Choroid plexus epithelial cell (primary cell): ENCODE measurements at regions not wholly inside any gene's neighbourhood (a gene's known extent, or its start where the extent isn't known, plus 50 kb on each side); places are given as distances from the start of the nearest gene placed in this dataset.
"Not testable (repeated sequence)": the region's sequence is repeated elsewhere in the genome, so short reads cannot be mapped to it uniquely, and the experiment has no call there.

Experiments used
- DNase-seq: peaks from one replicate; pipeline ENCODE4 v3.0.0-alpha.2; 2010; ENCODE audit warnings: low read depth
- H3K4me3 ChIP-seq: 2 replicates; pipeline ENCODE4 v1.5.1; 2011; ENCODE audit warnings: low read depth, mild to moderate bottlenecking, control low read depth, low read length, moderate library complexity
- TF ChIP-seq, protein P1 (sequence below): conservative IDR thresholded peaks from 2 replicates; pipeline ENCODE4 v1.5.1; 2011; ENCODE audit warnings: low read depth, mild to moderate bottlenecking, control low read depth, inconsistent platforms, low read length, moderate library complexity

GRCh38 chrX:28127662-28128061 is 146.4 kb upstream of the DCAF8L1 start:
- H3K4me3 ChIP-seq = no peak overlapping the region
- no peak for DNase-seq
- TF ChIP-seq, protein P1, sequence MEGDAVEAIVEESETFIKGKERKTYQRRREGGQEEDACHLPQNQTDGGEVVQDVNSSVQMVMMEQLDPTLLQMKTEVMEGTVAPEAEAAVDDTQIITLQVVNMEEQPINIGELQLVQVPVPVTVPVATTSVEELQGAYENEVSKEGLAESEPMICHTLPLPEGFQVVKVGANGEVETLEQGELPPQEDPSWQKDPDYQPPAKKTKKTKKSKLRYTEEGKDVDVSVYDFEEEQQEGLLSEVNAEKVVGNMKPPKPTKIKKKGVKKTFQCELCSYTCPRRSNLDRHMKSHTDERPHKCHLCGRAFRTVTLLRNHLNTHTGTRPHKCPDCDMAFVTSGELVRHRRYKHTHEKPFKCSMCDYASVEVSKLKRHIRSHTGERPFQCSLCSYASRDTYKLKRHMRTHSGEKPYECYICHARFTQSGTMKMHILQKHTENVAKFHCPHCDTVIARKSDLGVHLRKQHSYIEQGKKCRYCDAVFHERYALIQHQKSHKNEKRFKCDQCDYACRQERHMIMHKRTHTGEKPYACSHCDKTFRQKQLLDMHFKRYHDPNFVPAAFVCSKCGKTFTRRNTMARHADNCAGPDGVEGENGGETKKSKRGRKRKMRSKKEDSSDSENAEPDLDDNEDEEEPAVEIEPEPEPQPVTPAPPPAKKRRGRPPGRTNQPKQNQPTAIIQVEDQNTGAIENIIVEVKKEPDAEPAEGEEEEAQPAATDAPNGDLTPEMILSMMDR = no peak

GRCh38 chrX:28126886-28127285 is 145.6 kb upstream of the DCAF8L1 start:
- TF ChIP-seq, protein P1 = no peak
- DNase-seq = no peak
- H3K4me3 ChIP-seq = no peak overlapping the region

- DNase-seq = no peak
- H3K4me3 ChIP-seq = no peak overlapping the region
- TF ChIP-seq, protein P1 = no peak
Observed at GRCh38 chrX:28124416-28124815, 143.2 kb upstream of the DCAF8L1 start.

DNA sequence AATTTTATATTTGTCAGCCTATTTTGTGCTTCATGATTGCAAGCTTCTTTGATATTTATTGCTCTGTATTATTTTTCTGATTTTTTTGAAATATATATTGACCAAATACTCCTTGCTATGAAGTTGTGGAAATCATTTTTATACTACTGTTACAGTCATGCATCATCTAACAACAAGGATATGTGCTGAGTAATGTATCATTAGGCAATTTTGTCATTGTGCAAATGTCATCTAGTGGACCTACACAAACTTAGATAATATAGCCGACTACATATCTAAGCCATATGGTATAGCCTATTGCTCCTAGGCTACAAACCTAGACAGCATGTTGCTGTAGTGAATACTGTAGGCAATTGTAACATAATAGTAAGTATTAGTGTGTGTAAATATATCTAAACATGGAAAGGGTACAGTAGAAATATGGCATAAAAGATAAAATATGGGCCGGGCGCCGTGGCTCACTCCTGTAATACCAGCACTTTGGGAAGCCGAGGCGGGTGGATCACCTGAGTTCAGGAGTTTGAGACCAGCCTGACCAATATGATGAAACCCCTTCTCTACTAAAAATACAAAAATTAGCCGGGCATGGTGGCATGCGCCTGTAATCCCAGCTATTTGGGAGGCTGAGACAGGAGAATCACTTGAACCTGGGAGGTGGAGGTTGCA is 139.5 kb upstream of the DCAF8L1 start:
- not testable (repeated sequence) for DNase-seq, H3K4me3 ChIP-seq

GRCh38 chrX:28120072-28120471 is 138.8 kb upstream of the DCAF8L1 start:
- DNase-seq = no peak
- TF ChIP-seq, protein P1 = no peak
- no peak overlapping the region for H3K4me3 ChIP-seq

GRCh38 chrX:28108186-28108945 is 127.1 kb upstream of the DCAF8L1 start:
- no peak overlapping the region for H3K4me3 ChIP-seq
- no peak for DNase-seq
- TF ChIP-seq, protein P1 = no peak

DNA sequence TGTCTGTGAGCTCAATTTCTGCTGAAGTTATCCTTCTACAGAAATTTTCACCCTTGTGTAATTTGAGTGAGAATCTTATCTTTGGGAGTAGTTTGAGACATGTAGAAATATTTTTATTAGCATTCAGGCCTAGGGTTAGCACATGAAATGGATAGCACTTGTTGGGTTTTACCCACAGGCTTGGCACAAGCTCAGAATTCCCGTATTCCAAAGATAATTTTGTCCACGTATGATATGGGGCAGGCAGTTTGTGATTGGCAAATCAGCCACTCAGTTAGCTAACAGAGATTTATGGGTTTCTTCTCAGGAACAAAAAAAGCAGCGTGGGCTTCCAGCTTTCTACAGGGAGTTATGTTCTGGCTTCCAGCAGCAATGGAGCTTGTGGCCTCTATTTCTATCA is 117.9 kb upstream of the DCAF8L1 start:
- peak; percentile 1 for DNase-seq
- TF ChIP-seq, protein P1 = no peak
- H3K4me3 ChIP-seq = no peak overlapping the region
